ENCODE measurements at regions not wholly inside any gene's neighbourhood (a gene's known extent, or its start where the extent isn't known, plus 50 kb on each side); places are given as distances from the start of the nearest gene placed in this dataset.

GRCh38 chr6:140068801-140069200 is 694.4 kb upstream of the CITED2 start:
- DNase-seq (ENCODE audit: low read depth in 2 of 2), result no peak

GRCh38 chr6:140064366-140064765 is 689.9 kb upstream of the CITED2 start:
- no peak for DNase-seq (ENCODE audit: low read depth in 2 of 2)

- DNase-seq (ENCODE audit: low read depth in 2 of 2), result no peak
Measured at GRCh38 chr6:140063021-140063399, 688.6 kb upstream of the CITED2 start.

- DNase-seq (ENCODE audit: low read depth in 2 of 2), result no peak
Measured at GRCh38 chr6:140062043-140063020, 687.9 kb upstream of the CITED2 start.

- DNase-seq (ENCODE audit: low read depth in 2 of 2), result no peak
Measured at GRCh38 chr6:140061110-140062042, 686.9 kb upstream of the CITED2 start.

GRCh38 chr6:140059947-140060346 is 685.5 kb upstream of the CITED2 start:
- DNase-seq (ENCODE audit: low read depth in 2 of 2), result no peak

GRCh38 chr6:140058863-140059262 is 684.4 kb upstream of the CITED2 start:
- DNase-seq (ENCODE audit: low read depth in 2 of 2), result no peak

GRCh38 chr6:140052736-140053729 is 678.6 kb upstream of the CITED2 start:
- no peak for DNase-seq (ENCODE audit: low read depth in 2 of 2)

GRCh38 chr6:140051521-140052512 is 677.4 kb upstream of the CITED2 start:
- DNase-seq (ENCODE audit: low read depth in 2 of 2), result no peak

GRCh38 chr6:140050101-140050995 is 675.9 kb upstream of the CITED2 start:
- DNase-seq (ENCODE audit: low read depth in 2 of 2), result no peak

- DNase-seq (ENCODE audit: low read depth in 2 of 2), result no peak
Measured at GRCh38 chr6:140049251-140049650, 674.8 kb upstream of the CITED2 start.

- DNase-seq (ENCODE audit: low read depth in 2 of 2), result no peak
Measured at GRCh38 chr6:140048202-140048790, 673.8 kb upstream of the CITED2 start.

- no peak for DNase-seq (ENCODE audit: low read depth in 2 of 2)
Measured at GRCh38 chr6:140047321-140047720, 672.9 kb upstream of the CITED2 start.

GRCh38 chr6:140046016-140046632 is 671.7 kb upstream of the CITED2 start:
- DNase-seq (ENCODE audit: low read depth in 2 of 2), result no peak

- no peak for DNase-seq (ENCODE audit: low read depth in 2 of 2)
Measured at GRCh38 chr6:140045116-140045515, 670.7 kb upstream of the CITED2 start.

- DNase-seq (ENCODE audit: low read depth in 2 of 2), result no peak
Measured at GRCh38 chr6:140044626-140045025, 670.2 kb upstream of the CITED2 start.

GRCh38 chr6:140043762-140044378 is 669.4 kb upstream of the CITED2 start:
- no peak for DNase-seq (ENCODE audit: low read depth in 2 of 2)

GRCh38 chr6:140043357-140043756 is 668.9 kb upstream of the CITED2 start:
- no peak for DNase-seq (ENCODE audit: low read depth in 2 of 2)
